Naive B cell (primary cell): ENCODE measurements at regions not wholly inside any gene's neighbourhood (a gene's known extent, or its start where the extent isn't known, plus 50 kb on each side); places are given as distances from the start of the nearest gene placed in this dataset.

Experiments used
- ATAC-seq, 2 donors: fragments of 150-1000 bp; cut with Tn5 transposase; 2 replicates each; pipeline ENCODE4 v1.10.0; 2021; ENCODE audit warnings: low read depth in 2 of 2, mild to moderate bottlenecking in 2 of 2, moderate library complexity in 2 of 2
- DNase-seq: peaks from one replicate; pipeline ENCODE4 v3.0.0; 2022
- H3K27ac Mint-ChIP-seq, 6 donors: one replicate each; pipeline ENCODE4 v1.8.0; 2020 to 2022; ENCODE audit warnings: mild to moderate bottlenecking in 6 of 6, mixed read lengths in 6 of 6, moderate library complexity in 5 of 6, inconsistent platforms in 2 of 6
- H3K27me3 Mint-ChIP-seq, 3 donors: one replicate each; pipeline ENCODE4 v1.8.0; 2021 to 2022; ENCODE audit warnings: mixed read lengths in 3 of 3, mild to moderate bottlenecking in 1 of 3
- H3K36me3 Mint-ChIP-seq, 2 donors: one replicate each; pipeline ENCODE4 v1.8.0; 2020 to 2022; ENCODE audit warnings: mixed read lengths in 2 of 2, inconsistent platforms in 1 of 2, mild to moderate bottlenecking in 1 of 2
- H3K4me1 Mint-ChIP-seq, 3 donors: one replicate each; pipeline ENCODE4 v1.8.0; 2020 to 2022; ENCODE audit warnings: mixed read lengths in 3 of 3, inconsistent platforms in 1 of 3, mild to moderate bottlenecking in 1 of 3, moderate library complexity in 1 of 3
- H3K4me3 Mint-ChIP-seq, 8 donors: one replicate each; pipeline ENCODE4 v1.8.0; 2020 to 2022; ENCODE audit warnings: mild to moderate bottlenecking in 8 of 8, mixed read lengths in 8 of 8, moderate library complexity in 8 of 8, inconsistent platforms in 2 of 8
- H3K9me3 Mint-ChIP-seq, 7 donors: one replicate each; pipeline ENCODE4 v1.8.0; 2020 to 2022; ENCODE audit warnings: mixed read lengths in 7 of 7, mild to moderate bottlenecking in 5 of 7, inconsistent platforms in 2 of 7, moderate library complexity in 1 of 7

GRCh38 chr14:87148655-87149054, 844.3 kb downstream of the GALC start:
- H3K27ac Mint-ChIP-seq = no peak overlapping the region
- ATAC-seq = no peak
- no peak for DNase-seq
- no peaks in the 10 kb centered on the region for H3K4me1 Mint-ChIP-seq
- peaks cover 0 to 10% (median 5%) of the 10 kb centered on the region in 7 donors for H3K9me3 Mint-ChIP-seq
- H3K4me3 Mint-ChIP-seq = no peak overlapping the region
- no peaks in the 10 kb centered on the region for H3K36me3 Mint-ChIP-seq
- H3K27me3 Mint-ChIP-seq = no peaks in the 10 kb centered on the region

GRCh38 chr14:87142551-87143211, 850.3 kb downstream of the GALC start:
- no peak for ATAC-seq
- peaks cover 0 to 17% (median 6%) of the 10 kb centered on the region in 7 donors for H3K9me3 Mint-ChIP-seq
- H3K4me3 Mint-ChIP-seq = no peak overlapping the region
- no peaks in the 10 kb centered on the region for H3K36me3 Mint-ChIP-seq
- H3K4me1 Mint-ChIP-seq = no peaks in the 10 kb centered on the region
- no peak for DNase-seq
- no peak overlapping the region for H3K27ac Mint-ChIP-seq
- no peaks in the 10 kb centered on the region for H3K27me3 Mint-ChIP-seq

GRCh38 chr14:87141801-87142200, 851.2 kb downstream of the GALC start:
- no peak overlapping the region for H3K27ac Mint-ChIP-seq
- ATAC-seq = no peak

GRCh38 chr14:87139299-87139698, 853.7 kb downstream of the GALC start:
- no peak for DNase-seq
- H3K27ac Mint-ChIP-seq = no peak overlapping the region
- H3K27me3 Mint-ChIP-seq = no peaks in the 10 kb centered on the region
- ATAC-seq = no peak
- peaks cover 0 to 18% (median 5%) of the 10 kb centered on the region in 7 donors for H3K9me3 Mint-ChIP-seq
- no peaks in the 10 kb centered on the region for H3K36me3 Mint-ChIP-seq
- no peak overlapping the region for H3K4me3 Mint-ChIP-seq
- H3K4me1 Mint-ChIP-seq = no peaks in the 10 kb centered on the region

More at GRCh38 chr14:87141801-87142200, 851.2 kb downstream of the GALC start:
- no peaks in the 10 kb centered on the region for H3K4me1 Mint-ChIP-seq
- DNase-seq = no peak
- no peaks in the 10 kb centered on the region for H3K36me3 Mint-ChIP-seq
- H3K27me3 Mint-ChIP-seq = no peaks in the 10 kb centered on the region
- H3K9me3 Mint-ChIP-seq = peaks cover 0 to 17% (median 6%) of the 10 kb centered on the region in 7 donors
- no peak overlapping the region for H3K4me3 Mint-ChIP-seq

- peaks cover 0 to 7% (median 3%) of the 10 kb centered on the region in 7 donors for H3K9me3 Mint-ChIP-seq
- H3K4me3 Mint-ChIP-seq = no peak overlapping the region
- no peak for ATAC-seq
- no peak overlapping the region for H3K27ac Mint-ChIP-seq
- no peaks in the 10 kb centered on the region for H3K4me1 Mint-ChIP-seq
- DNase-seq = no peak
- H3K36me3 Mint-ChIP-seq = no peaks in the 10 kb centered on the region
- no peaks in the 10 kb centered on the region for H3K27me3 Mint-ChIP-seq
Measured at GRCh38 chr14:87133073-87133801, 859.7 kb downstream of the GALC start.

GRCh38 chr14:87131879-87132278, 861.1 kb downstream of the GALC start:
- no peak for ATAC-seq
- Mint-ChIP-seq H3K4me1 (no peaks in the 10 kb centered on the region), H3K27me3 (no peaks in the 10 kb centered on the region), H3K9me3 (peaks cover 0 to 9% (median 0%) of the 10 kb centered on the region in 7 donors), H3K4me3 (no peak overlapping the region), H3K36me3 (no peaks in the 10 kb centered on the region), H3K27ac (no peak overlapping the region)
- DNase-seq = no peak

GRCh38 chr14:87122166-87122565, 870.8 kb downstream of the GALC start:
- no peak overlapping the region for H3K4me3 Mint-ChIP-seq
- no peaks in the 10 kb centered on the region for H3K36me3 Mint-ChIP-seq
- H3K27ac Mint-ChIP-seq = no peak overlapping the region
- H3K4me1 Mint-ChIP-seq = no peaks in the 10 kb centered on the region
- DNase-seq = no peak
- H3K27me3 Mint-ChIP-seq = no peaks in the 10 kb centered on the region
- ATAC-seq = no peak
- peaks cover 0 to 8% (median 4%) of the 10 kb centered on the region in 7 donors for H3K9me3 Mint-ChIP-seq

GRCh38 chr14:87121716-87122115, 871.3 kb downstream of the GALC start:
- no peak for ATAC-seq
- no peaks in the 10 kb centered on the region for H3K4me1 Mint-ChIP-seq
- peaks cover 0 to 7% (median 3%) of the 10 kb centered on the region in 7 donors for H3K9me3 Mint-ChIP-seq

GRCh38 chr14:87115234-87115633, 877.7 kb downstream of the GALC start:
- no peak for ATAC-seq
- H3K9me3 Mint-ChIP-seq = peaks cover 0 to 5% (median 4%) of the 10 kb centered on the region in 7 donors
- DNase-seq = no peak
- H3K36me3 Mint-ChIP-seq = no peaks in the 10 kb centered on the region
- no peaks in the 10 kb centered on the region for H3K4me1 Mint-ChIP-seq
- H3K4me3 Mint-ChIP-seq = no peak overlapping the region
- H3K27me3 Mint-ChIP-seq = no peaks in the 10 kb centered on the region
- no peak overlapping the region for H3K27ac Mint-ChIP-seq

More at GRCh38 chr14:87121716-87122115, 871.3 kb downstream of the GALC start:
- DNase-seq = no peak
- no peak overlapping the region for H3K27ac Mint-ChIP-seq
- no peaks in the 10 kb centered on the region for H3K36me3 Mint-ChIP-seq
- no peaks in the 10 kb centered on the region for H3K27me3 Mint-ChIP-seq
- no peak overlapping the region for H3K4me3 Mint-ChIP-seq

- ATAC-seq = no peak
- H3K9me3 Mint-ChIP-seq = peaks cover 0 to 5% (median 4%) of the 10 kb centered on the region in 7 donors
- H3K27ac Mint-ChIP-seq = no peak overlapping the region
- DNase-seq = no peak
- H3K4me3 Mint-ChIP-seq = no peak overlapping the region
- H3K4me1 Mint-ChIP-seq = no peaks in the 10 kb centered on the region
- H3K27me3 Mint-ChIP-seq = no peaks in the 10 kb centered on the region
- H3K36me3 Mint-ChIP-seq = no peaks in the 10 kb centered on the region
Measured at GRCh38 chr14:87113286-87113685, 879.7 kb downstream of the GALC start.

GRCh38 chr14:87111741-87112140, 881.2 kb downstream of the GALC start:
- Mint-ChIP-seq H3K4me1 (no peaks in the 10 kb centered on the region), H3K27me3 (no peaks in the 10 kb centered on the region), H3K27ac (no peak overlapping the region), H3K9me3 (peaks cover 0 to 11% (median 3%) of the 10 kb centered on the region in 7 donors), H3K4me3 (no peak overlapping the region), H3K36me3 (no peaks in the 10 kb centered on the region)
- ATAC-seq (no peak), DNase-seq (no peak)

- Mint-ChIP-seq H3K4me3 (no peak overlapping the region), H3K36me3 (no peaks in the 10 kb centered on the region), H3K9me3 (peaks cover 0 to 11% (median 3%) of the 10 kb centered on the region in 7 donors), H3K27me3 (no peaks in the 10 kb centered on the region), H3K4me1 (no peaks in the 10 kb centered on the region), H3K27ac (no peak overlapping the region)
- ATAC-seq (no peak), DNase-seq (no peak)
Measured at GRCh38 chr14:87111126-87111525, 881.9 kb downstream of the GALC start.

- H3K4me3 Mint-ChIP-seq = no peak overlapping the region
- peaks cover 0 to 11% (median 3%) of the 10 kb centered on the region in 7 donors for H3K9me3 Mint-ChIP-seq
Measured at GRCh38 chr14:87109271-87109670, 883.7 kb downstream of the GALC start.

GRCh38 chr14:87108726-87109125, 884.3 kb downstream of the GALC start:
- ATAC-seq (no peak), DNase-seq (no peak)
- no peaks in the 10 kb centered on the region for H3K36me3 Mint-ChIP-seq
- H3K27ac Mint-ChIP-seq = no peak overlapping the region
- peaks cover 0 to 11% (median 3%) of the 10 kb centered on the region in 7 donors for H3K9me3 Mint-ChIP-seq
- no peaks in the 10 kb centered on the region for H3K4me1 Mint-ChIP-seq
- H3K4me3 Mint-ChIP-seq = no peak overlapping the region
- H3K27me3 Mint-ChIP-seq = no peaks in the 10 kb centered on the region

More at GRCh38 chr14:87109271-87109670, 883.7 kb downstream of the GALC start:
- Mint-ChIP-seq H3K27me3 (no peaks in the 10 kb centered on the region), H3K27ac (no peak overlapping the region), H3K4me1 (no peaks in the 10 kb centered on the region), H3K36me3 (no peaks in the 10 kb centered on the region)
- ATAC-seq (no peak), DNase-seq (no peak)
